C4-2B (cell line): ENCODE measurements at regions not wholly inside any gene's neighbourhood (a gene's known extent, or its start where the extent isn't known, plus 50 kb on each side); places are given as distances from the start of the nearest gene placed in this dataset.

Source experiments
- ZFX ChIP-seq: fragments of 450-650 bp; IDR thresholded peaks from 2 replicates; pipeline ENCODE4 v1.6.1; 2017
- TF ChIP-seq, protein P1 (sequence below): fragments of 450-650 bp; conservative IDR thresholded peaks from 2 replicates; pipeline ENCODE4 v1.5.1; 2017; ENCODE audit warnings: mild to moderate bottlenecking

DNA sequence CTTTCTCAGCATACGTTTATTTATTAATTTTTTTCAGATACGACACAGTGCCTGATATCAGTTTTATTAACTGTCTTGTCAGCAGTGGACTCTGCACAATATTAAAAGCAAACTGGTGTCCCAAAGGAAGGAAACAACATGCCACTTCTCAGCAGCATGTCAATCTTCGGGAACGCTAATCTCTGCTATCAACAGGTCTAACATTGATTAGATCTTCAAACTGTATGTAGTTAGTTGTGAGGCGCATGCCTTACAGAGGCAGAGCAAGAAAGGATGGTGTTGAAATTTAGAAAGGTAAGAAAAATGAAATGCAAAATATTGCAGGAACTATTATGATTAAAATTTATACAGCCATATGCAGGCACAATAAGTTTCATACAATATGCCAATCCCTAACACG lies 233.7 kb upstream of the NDST3 start:
- TF ChIP-seq ZFX = no peak
- TF ChIP-seq, protein P1, sequence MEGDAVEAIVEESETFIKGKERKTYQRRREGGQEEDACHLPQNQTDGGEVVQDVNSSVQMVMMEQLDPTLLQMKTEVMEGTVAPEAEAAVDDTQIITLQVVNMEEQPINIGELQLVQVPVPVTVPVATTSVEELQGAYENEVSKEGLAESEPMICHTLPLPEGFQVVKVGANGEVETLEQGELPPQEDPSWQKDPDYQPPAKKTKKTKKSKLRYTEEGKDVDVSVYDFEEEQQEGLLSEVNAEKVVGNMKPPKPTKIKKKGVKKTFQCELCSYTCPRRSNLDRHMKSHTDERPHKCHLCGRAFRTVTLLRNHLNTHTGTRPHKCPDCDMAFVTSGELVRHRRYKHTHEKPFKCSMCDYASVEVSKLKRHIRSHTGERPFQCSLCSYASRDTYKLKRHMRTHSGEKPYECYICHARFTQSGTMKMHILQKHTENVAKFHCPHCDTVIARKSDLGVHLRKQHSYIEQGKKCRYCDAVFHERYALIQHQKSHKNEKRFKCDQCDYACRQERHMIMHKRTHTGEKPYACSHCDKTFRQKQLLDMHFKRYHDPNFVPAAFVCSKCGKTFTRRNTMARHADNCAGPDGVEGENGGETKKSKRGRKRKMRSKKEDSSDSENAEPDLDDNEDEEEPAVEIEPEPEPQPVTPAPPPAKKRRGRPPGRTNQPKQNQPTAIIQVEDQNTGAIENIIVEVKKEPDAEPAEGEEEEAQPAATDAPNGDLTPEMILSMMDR = no peak
